AG10803 (cell line): ENCODE measurements at regions not wholly inside any gene's neighbourhood (a gene's known extent, or its start where the extent isn't known, plus 50 kb on each side); places are given as distances from the start of the nearest gene placed in this dataset.

Experiments used
- DNase-seq: peaks from one replicate; pipeline ENCODE4 v3.0.0; 2010; ENCODE audit warnings: low read depth
- H3K4me3 ChIP-seq: 2 replicates; pipeline ENCODE4 v1.5.1; 2011; ENCODE audit warnings: mild to moderate bottlenecking, low read length, control low read depth
- TF ChIP-seq, protein P1 (sequence below): conservative IDR thresholded peaks from 2 replicates; pipeline ENCODE4 v1.5.1; 2011; ENCODE audit warnings: mild to moderate bottlenecking, low read length, control low read depth, inconsistent platforms

- H3K4me3 ChIP-seq: no peak overlapping the region
- TF ChIP-seq, protein P1, sequence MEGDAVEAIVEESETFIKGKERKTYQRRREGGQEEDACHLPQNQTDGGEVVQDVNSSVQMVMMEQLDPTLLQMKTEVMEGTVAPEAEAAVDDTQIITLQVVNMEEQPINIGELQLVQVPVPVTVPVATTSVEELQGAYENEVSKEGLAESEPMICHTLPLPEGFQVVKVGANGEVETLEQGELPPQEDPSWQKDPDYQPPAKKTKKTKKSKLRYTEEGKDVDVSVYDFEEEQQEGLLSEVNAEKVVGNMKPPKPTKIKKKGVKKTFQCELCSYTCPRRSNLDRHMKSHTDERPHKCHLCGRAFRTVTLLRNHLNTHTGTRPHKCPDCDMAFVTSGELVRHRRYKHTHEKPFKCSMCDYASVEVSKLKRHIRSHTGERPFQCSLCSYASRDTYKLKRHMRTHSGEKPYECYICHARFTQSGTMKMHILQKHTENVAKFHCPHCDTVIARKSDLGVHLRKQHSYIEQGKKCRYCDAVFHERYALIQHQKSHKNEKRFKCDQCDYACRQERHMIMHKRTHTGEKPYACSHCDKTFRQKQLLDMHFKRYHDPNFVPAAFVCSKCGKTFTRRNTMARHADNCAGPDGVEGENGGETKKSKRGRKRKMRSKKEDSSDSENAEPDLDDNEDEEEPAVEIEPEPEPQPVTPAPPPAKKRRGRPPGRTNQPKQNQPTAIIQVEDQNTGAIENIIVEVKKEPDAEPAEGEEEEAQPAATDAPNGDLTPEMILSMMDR: no peak
- no peak for DNase-seq
Measured at GRCh38 chr4:148730082-148730640, 287.9 kb upstream of the NR3C2 start.

DNA sequence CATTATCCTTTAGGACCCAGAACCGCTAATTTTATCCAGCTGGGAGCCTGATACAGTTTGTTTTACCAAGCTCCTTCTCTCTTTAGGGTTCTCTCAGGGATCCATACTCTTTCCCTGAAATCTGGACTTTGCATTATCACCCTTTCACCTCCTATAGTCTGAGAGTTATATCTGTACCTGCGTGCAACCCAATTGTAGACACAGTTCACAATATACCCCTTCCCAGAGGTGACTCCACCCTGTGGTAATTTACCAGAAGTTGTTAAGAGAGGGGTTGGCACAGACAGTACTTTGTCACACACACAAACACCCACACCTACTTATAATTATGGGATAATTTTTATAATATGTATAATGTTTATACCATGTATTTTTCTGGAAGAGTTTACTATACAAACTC, 275.8 kb upstream of the NR3C2 start:
- TF ChIP-seq, protein P1: no peak
- no peak overlapping the region for H3K4me3 ChIP-seq
- DNase-seq: no peak

GRCh38 chr4:148716431-148717052, 274.3 kb upstream of the NR3C2 start:
- TF ChIP-seq, protein P1: no peak
- no peak overlapping the region for H3K4me3 ChIP-seq
- no peak for DNase-seq

DNA sequence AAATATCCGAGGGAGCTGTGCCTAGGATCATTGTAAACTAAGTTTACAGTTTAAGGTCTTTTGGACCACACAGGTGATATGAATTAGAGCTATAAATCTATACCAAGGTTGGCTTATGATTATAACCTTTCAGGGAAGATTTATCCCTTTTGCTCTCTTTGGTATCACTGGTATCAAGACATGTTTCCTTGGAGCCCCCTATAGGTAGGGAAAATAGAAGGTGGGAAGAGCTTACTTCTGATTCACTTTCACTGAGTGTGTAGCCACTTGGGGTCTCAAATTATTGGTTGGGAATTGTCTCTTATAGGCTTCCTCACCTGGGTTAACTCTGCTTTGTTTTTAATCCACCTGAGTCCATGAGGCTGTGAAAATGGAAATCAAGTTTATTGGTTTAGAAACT, 262.1 kb upstream of the NR3C2 start:
- H3K4me3 ChIP-seq: no peak overlapping the region
- TF ChIP-seq, protein P1: no peak
- DNase-seq: no peak

- TF ChIP-seq, protein P1: no peak
- H3K4me3 ChIP-seq: no peak overlapping the region
- DNase-seq: no peak
Measured at GRCh38 chr4:148694702-148695101, 252.5 kb upstream of the NR3C2 start.

DNA sequence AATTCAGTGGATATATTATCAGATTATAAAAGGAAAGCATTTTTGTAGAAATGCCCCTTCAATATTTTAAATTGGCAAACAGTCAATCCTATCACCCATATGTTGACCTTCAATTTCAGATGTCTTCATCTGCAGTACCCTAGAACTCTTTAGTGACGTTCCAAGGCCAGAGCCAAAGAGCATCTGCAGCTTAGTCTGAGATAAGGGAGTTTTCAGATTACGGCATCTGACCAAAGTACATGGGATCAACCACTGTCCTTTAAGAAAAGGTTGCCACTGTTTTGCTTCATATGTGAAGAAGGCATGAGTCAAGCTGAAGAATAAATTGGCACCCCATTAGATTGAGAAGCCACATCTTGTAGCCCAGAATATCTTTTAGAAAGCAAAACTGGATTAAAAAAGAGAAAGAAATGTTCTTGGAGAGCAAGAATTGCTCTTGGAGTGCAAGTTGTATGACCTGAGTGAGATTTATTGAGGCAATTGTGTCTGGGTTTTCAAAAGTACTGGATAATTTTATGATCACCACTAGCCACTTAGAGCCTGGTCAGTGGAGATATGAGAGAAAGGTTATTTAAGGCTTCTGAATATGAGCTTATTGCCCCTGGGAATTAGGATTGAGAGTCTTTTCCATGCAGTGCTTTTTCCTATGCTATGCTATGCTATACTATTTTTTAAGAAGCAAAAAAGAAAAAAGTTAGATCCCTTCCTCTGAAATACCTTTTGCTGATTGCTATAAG, 251.9 kb upstream of the NR3C2 start:
- TF ChIP-seq, protein P1: no peak
- DNase-seq: no peak
- no peak overlapping the region for H3K4me3 ChIP-seq

DNA sequence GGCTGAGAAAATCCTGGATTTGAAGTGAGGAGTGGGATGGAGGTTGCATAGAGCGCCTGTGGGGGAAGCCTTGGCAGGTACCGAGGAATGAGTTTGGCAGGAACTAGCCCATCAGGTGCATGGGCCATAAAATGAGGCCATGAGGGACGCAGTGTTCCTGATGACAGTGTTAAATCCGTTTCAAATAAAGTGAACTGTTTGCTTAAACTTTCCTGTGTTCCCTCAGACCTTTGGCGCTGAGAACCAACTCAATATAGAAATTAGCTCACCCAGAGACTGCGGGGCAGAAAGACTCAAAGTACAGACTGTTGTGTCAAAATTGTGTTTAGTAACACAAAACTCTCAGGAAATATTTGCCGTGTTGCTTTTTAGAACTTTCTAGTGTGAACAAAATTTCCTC, 250.0 kb upstream of the NR3C2 start:
- no peak for DNase-seq
- H3K4me3 ChIP-seq: no peak overlapping the region
- TF ChIP-seq, protein P1: no peak
